ENCODE measurements at regions not wholly inside any gene's neighbourhood (a gene's known extent, or its start where the extent isn't known, plus 50 kb on each side); places are given as distances from the start of the nearest gene placed in this dataset.

- Histone ChIP-seq H3K27me3 (ENCODE audit: low read depth, low read length) (no peaks in the 10 kb centered on the region), H3K9ac (ENCODE audit: low read length) (no peak overlapping the region), H2AFZ (ENCODE audit: low read depth, low read length) (no peak overlapping the region), H4K20me1 (ENCODE audit: insufficient read depth, low read length) (no peaks in the 10 kb centered on the region), H3K4me2 (ENCODE audit: low read length) (no peak overlapping the region), H3K4me3 (ENCODE audit: low read length) (no peak overlapping the region), H3K79me2 (ENCODE audit: low read length) (no peaks in the 10 kb centered on the region), H3K4me1 (ENCODE audit: low read length) (no peaks in the 10 kb centered on the region), H3K36me3 (replicated peaks; ENCODE audit: low read depth, low read length) (no peaks in the 10 kb centered on the region), H3K27ac (ENCODE audit: low read length) (no peak overlapping the region), H3K9me3 (ENCODE audit: insufficient read depth, low read length) (peaks cover 9% of the 10 kb centered on the region; the same call in 1 of the 2 replicates)
- TF ChIP-seq CTCF (IDR thresholded peaks at IDR 0.05; ENCODE audit: low read depth, low read length) (no peak), EZH2phosphoT487 (IDR thresholded peaks at IDR 0.05; ENCODE audit: low read depth) (no peak)
Observed at GRCh38 chr3:161999846-162000245, 503.2 kb downstream of the OTOL1 start.

- no peak overlapping the region for H3K4me2 ChIP-seq (ENCODE audit: low read length)
- no peaks in the 10 kb centered on the region for H3K79me2 ChIP-seq (ENCODE audit: low read length)
- H3K27me3 ChIP-seq (ENCODE audit: low read depth, low read length), result no peaks in the 10 kb centered on the region
- no peak overlapping the region for H3K27ac ChIP-seq (ENCODE audit: low read length)
- no peaks in the 10 kb centered on the region for H3K9me3 ChIP-seq (ENCODE audit: insufficient read depth, low read length)
- H4K20me1 ChIP-seq (ENCODE audit: insufficient read depth, low read length), result no peaks in the 10 kb centered on the region
- H2AFZ ChIP-seq (ENCODE audit: low read depth, low read length), result no peak overlapping the region
- TF ChIP-seq CTCF (IDR thresholded peaks at IDR 0.05; ENCODE audit: low read depth, low read length) (no peak), EZH2phosphoT487 (IDR thresholded peaks at IDR 0.05; ENCODE audit: low read depth) (no peak)
- H3K4me1 ChIP-seq (ENCODE audit: low read length), result no peaks in the 10 kb centered on the region
- H3K4me3 ChIP-seq (ENCODE audit: low read length), result no peak overlapping the region
- no peak overlapping the region for H3K9ac ChIP-seq (ENCODE audit: low read length)
- no peaks in the 10 kb centered on the region for H3K36me3 ChIP-seq (replicated peaks; ENCODE audit: low read depth, low read length)
Observed at GRCh38 chr3:162007722-162008121, 511.1 kb downstream of the OTOL1 start.

GRCh38 chr3:162012633-162013032 is 516.0 kb downstream of the OTOL1 start:
- Histone ChIP-seq H3K4me1 (ENCODE audit: low read length) (no peaks in the 10 kb centered on the region), H3K36me3 (replicated peaks; ENCODE audit: low read depth, low read length) (no peaks in the 10 kb centered on the region), H3K9me3 (ENCODE audit: insufficient read depth, low read length) (no peaks in the 10 kb centered on the region), H3K27ac (ENCODE audit: low read length) (no peak overlapping the region), H3K4me2 (ENCODE audit: low read length) (no peak overlapping the region), H3K79me2 (ENCODE audit: low read length) (no peaks in the 10 kb centered on the region), H4K20me1 (ENCODE audit: insufficient read depth, low read length) (no peaks in the 10 kb centered on the region), H3K4me3 (ENCODE audit: low read length) (no peak overlapping the region), H3K9ac (ENCODE audit: low read length) (no peak overlapping the region), H3K27me3 (ENCODE audit: low read depth, low read length) (no peaks in the 10 kb centered on the region), H2AFZ (ENCODE audit: low read depth, low read length) (no peak overlapping the region)
- no peak for TF ChIP-seq EZH2phosphoT487 (IDR thresholded peaks at IDR 0.05; ENCODE audit: low read depth)
- TF ChIP-seq CTCF (IDR thresholded peaks at IDR 0.05; ENCODE audit: low read depth, low read length), result no peak

- Histone ChIP-seq H2AFZ (ENCODE audit: low read depth, low read length) (no peak overlapping the region), H3K4me2 (ENCODE audit: low read length) (no peak overlapping the region), H3K27me3 (ENCODE audit: low read depth, low read length) (no peaks in the 10 kb centered on the region), H3K4me3 (ENCODE audit: low read length) (no peak overlapping the region), H4K20me1 (ENCODE audit: insufficient read depth, low read length) (no peaks in the 10 kb centered on the region), H3K9me3 (ENCODE audit: insufficient read depth, low read length) (no peaks in the 10 kb centered on the region), H3K4me1 (ENCODE audit: low read length) (no peaks in the 10 kb centered on the region), H3K9ac (ENCODE audit: low read length) (no peak overlapping the region), H3K36me3 (replicated peaks; ENCODE audit: low read depth, low read length) (no peaks in the 10 kb centered on the region), H3K79me2 (ENCODE audit: low read length) (no peaks in the 10 kb centered on the region), H3K27ac (ENCODE audit: low read length) (no peak overlapping the region)
- no peak for TF ChIP-seq CTCF (IDR thresholded peaks at IDR 0.05; ENCODE audit: low read depth, low read length)
- TF ChIP-seq EZH2phosphoT487 (IDR thresholded peaks at IDR 0.05; ENCODE audit: low read depth), result no peak
Observed at GRCh38 chr3:162014284-162014683, 517.7 kb downstream of the OTOL1 start.

All from OCI-LY3 (cell line).